Fibroblast of skin of left biceps (primary cell): ENCODE measurements at regions not wholly inside any gene's neighbourhood (a gene's known extent, or its start where the extent isn't known, plus 50 kb on each side); places are given as distances from the start of the nearest gene placed in this dataset.
A peak's percentile ranks its signal among the peaks of the same experiment; 100 is the strongest.
"Not testable (repeated sequence)": the region's sequence is repeated elsewhere in the genome, so short reads cannot be mapped to it uniquely, and the experiment has no call there.

Source experiments
- DNase-seq, 2 experiments: peaks; one replicate each; pipeline ENCODE4 v3.0.0-alpha.2; 2013; ENCODE audit warnings: low read depth in 2 of 2

- peak; percentile 78 for DNase-seq
These were observed 132.3 kb upstream of the C11orf58 start for GRCh38 chr11:16605894-16606783.

DNA sequence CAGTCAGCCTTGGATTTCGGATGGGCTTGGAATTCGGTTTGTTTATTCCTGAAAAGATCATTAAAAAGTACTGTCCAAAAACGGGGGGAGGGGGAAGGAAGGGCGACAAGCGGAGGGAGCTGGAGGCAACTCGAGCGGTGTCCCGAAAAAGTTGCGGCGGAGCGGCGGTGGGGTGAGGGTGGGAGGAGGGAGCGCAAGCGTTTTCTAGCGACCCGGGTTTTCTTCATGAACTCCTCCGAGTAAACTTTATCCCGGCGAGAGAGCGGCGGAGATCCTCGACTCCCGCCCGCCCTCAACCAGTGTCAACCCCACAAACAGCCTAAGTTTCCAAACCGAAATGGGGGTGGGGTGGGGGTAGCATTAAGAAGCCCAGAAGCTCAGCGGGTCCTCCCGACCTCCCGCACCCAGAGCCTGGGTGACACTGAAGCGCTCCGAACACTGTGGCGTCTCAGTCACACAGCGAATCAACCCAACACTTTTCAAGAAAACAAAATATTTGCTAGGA is 133.0 kb upstream of the C11orf58 start:
- DNase-seq = no peak

DNA sequence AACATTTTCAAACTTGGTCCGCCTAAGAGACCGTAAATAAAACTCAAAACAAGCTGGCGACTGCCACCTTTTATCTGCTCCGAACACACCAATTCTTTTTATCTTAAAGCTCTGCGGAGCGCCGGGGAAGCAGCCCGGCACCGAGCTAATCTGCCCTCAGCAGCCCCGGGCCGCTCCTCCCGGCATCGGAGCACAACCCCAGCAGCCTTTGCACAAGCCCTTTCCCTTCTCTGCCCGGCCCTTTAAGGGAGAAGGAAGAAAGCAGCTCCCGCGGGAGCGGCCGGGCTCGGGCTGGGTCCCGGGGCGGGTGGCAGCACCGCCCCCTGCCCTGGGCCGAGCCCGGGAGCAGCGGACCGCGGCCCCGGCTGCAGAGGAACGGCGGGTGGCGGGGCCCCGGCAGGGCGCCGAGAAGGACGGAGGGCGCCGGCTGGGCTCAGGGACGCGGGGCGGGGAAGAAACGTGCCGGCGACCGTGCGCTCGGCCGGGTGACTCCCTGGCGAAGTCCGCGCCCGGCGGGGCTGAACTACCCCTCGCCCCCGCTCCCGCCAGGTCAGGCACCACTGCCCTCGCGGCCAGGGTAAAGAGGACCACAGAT is 133.6 kb upstream of the C11orf58 start:
- no peak for DNase-seq

- DNase-seq = no peak
These were observed 134.3 kb upstream of the C11orf58 start for GRCh38 chr11:16603890-16604793.

DNA sequence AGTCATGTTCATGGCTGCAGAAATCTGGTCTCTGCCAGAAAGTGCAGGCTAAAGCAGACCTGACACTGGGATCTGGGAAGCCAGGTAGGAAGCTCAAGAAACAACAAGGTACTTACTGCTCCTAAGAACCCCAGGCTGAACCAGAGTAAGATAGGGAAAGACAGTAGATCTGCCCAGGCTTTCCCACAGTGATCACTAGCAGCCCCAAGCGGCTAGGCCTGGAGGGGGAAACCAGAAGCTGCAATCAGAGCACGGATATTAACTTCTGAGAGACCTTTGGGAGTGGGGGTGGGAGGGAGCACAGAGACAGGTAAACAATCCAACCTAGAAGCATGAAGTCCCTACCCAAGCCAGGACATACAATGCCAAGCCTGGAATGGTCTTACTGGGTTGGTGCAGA is 135.2 kb upstream of the C11orf58 start:
- no peak for DNase-seq

GRCh38 chr11:16598906-16599305 is 139.5 kb upstream of the C11orf58 start:
- no peak for DNase-seq

GRCh38 chr11:16598032-16598431 is 140.4 kb upstream of the C11orf58 start:
- DNase-seq = no peak

DNA sequence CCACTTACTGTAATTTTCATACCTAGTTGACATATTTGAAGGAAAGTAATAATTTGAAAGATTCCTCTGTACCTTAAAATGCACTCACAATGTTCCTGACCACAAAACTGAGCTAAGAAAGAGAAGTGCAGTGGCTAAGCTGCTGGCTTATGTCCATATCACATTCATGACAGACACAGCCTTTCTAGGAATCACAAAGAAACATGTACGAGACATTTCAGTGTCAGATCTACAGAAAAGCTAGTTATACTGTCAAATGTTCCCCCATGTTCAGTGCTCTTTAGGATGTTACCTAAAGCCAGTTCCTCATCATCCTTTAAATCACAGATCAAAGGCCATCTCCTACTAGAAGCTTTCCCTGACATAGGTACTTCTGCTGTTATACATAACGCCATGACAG is 142.2 kb upstream of the C11orf58 start:
- DNase-seq = no peak

DNA sequence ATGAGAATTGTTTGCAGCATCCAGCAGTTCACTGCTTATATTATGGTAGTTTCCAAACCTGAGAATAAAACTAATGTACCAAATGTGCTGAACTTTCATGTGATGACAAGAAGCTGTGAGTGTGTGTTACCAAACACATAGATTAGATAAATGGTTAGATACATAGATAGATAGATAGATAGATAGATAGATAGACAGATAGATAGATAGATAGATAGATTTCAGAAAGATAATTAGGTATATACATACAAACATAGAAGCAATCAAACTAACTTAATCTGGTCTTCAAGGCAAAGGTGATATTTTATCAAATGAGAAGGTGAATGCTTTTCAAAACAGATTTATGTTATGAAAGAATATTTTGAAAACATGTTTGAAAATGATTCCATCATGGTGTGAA is 147.3 kb upstream of the C11orf58 start:
- DNase-seq = no peak

DNA sequence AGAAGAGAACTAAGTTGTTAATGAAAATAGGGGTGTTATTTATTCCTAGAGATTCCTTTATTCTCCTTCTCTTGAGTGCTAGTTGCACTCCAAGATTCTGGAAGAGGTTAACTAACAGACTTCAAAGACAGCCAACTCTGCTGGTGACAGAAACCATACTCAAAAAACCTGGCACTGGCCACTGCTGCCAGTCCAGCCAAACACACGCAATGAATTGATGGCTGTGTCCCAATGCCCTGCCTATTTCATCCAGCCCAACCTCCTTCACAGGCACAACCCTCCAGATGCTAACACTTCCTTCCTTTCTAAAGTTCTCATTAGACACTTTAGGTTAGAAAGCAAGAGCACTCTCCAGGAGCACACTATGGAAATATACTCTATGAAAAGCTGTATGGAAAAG is 150.8 kb upstream of the C11orf58 start:
- no peak for DNase-seq

DNA sequence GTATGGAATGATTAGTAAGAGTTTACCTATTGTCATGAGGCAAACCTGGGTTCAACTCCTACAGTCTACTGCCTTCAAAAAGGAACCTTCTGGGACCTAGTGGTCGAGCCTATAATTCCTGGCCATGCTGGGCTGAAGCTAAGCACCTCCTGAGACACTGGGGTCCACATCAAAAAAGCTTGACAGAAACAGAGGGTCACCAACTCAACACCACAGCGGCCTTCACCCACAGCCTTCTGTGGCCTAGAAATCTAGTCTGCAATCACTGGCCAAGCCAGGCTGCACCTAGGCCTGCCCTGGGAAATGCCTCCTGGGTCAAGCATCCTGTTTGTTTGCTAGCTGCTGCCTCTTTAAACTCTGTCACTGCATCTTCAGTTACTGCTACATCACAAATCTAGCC is 153.9 kb upstream of the C11orf58 start:
- no peak for DNase-seq

DNA sequence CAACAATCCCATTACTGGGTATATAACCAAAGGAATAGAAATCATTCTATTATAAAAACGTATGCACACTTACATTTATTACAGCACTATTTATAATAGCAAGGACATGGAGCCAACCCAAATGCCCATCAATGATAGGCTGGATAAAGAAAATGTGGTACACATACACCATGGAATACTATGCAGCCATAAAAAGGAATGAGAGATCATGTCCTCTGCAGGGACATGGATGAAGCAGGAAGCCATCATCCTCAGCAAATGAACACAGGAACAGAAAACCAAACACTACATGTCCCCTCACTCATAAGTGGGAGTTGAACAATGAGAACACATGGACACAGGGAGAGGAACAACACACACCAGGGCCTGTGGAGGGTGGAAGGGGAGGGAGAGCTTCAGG is 157.4 kb upstream of the C11orf58 start:
- not testable (repeated sequence) for DNase-seq

- DNase-seq = no peak
These were observed 161.0 kb upstream of the C11orf58 start for GRCh38 chr11:16577490-16577889.

DNA sequence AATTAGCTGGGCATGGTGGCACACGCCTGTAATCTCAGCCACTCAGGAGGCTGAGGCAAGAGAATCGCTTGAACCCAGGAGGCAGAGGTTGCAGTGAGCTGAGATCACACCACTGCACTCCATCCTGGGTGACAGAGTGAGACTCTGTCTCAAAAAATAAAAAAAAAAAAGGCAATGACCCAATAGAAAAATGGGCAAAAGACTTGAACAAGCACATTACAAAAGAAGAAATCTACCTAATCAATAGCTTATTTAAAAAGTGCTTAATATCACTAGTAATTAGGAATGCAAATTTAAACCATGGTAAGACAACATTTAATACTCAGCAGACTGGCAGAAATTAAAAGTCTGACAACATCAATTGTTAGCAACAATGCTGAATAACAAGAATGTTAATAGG is 163.6 kb upstream of the C11orf58 start:
- not testable (repeated sequence) for DNase-seq

DNA sequence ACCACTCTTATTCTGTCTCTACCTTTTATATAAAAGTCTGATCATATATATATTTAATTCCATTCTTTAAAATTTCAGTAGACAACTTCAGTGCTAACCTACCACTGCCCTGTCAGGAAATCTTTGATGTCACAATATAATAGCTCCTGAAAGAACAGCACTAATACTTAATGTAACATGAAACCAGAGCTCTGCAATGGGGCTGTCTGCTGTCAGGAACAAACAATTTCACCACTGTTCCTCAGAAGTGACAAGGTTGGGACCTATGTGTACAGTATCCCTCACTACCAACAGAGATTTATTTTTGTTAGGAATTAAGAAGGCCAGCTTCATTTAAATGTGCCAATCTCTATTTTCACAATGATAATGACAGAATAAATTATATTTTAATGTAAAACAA is 165.5 kb upstream of the C11orf58 start:
- no peak for DNase-seq

GRCh38 chr11:16561150-16561549 is 177.3 kb upstream of the C11orf58 start:
- no peak for DNase-seq

- DNase-seq = no peak
These were observed 180.0 kb upstream of the C11orf58 start for GRCh38 chr11:16558494-16558893.

- DNase-seq = no peak
These were observed 182.5 kb upstream of the C11orf58 start for GRCh38 chr11:16555956-16556355.

DNA sequence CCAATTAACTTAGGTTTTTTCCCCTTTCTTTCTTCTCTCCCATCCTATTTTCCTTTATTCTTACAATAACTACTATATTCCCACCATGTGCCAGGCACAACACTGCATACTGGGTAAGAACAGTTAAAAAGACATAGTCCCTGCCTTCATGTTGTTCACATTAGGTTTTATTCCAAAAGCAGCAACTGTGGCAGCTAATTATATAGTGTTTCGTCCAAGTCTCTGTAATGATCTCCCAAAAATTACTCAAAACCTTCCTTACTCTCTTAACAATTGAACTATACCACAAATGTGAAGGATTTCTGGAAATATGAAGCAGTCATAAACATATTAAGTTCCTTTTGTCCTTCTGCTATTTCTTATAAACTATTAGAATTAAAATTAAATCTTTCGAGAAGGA is 184.1 kb upstream of the C11orf58 start:
- DNase-seq = no peak

GRCh38 chr11:16547879-16548278 is 190.6 kb upstream of the C11orf58 start:
- no peak for DNase-seq

DNA sequence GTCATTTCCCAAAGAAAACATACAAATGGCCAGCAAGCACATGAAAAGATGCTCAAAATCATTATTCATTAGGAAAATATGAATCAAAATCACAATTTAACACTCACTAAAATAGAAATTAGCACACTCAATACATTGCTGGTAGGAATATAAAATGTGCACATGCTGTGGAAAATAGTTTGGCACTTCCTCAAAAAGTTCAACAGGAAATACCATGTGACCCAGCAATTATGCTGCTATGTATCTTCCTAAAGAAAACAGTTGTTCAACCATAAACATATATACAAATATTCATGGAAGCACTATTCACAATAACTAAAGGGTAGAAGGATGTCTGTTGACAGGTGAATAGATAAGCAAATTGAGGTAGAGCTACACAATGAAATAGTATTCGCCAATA is 187.3 kb upstream of the SOX6 start:
- DNase-seq = no peak

DNA sequence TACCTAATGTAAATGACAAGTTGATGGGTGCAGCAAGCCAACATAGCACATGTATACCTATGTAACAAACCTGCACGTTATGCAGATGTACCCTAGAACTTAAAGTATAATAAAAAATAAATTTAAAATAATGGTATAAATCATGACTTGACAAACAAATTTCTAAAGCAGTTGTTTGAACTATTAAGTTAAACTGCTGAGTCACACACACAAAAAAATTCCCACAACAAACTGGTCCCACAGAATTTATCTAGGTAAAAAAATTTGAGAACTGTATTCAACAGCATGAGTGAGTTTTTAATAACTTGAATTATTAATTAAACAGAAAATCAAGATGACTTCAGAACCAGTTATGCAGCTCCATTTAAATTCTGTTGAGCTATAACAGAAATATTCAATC is 186.0 kb upstream of the SOX6 start:
- no peak for DNase-seq
